Endometrium (tissue), 2 donors: ENCODE measurements at regions not wholly inside any gene's neighbourhood (a gene's known extent, or its start where the extent isn't known, plus 50 kb on each side); places are given as distances from the start of the nearest gene placed in this dataset.
"Not testable (repeated sequence)": the region's sequence is repeated elsewhere in the genome, so short reads cannot be mapped to it uniquely, and the experiment has no call there.

Source experiments
- FAIRE-seq: peaks from 2 replicates; lab custom pipeline; 2012; peaks lifted over from hg19 to GRCh38; lab: Jason Lieb, UNC
- donor health status: control.
- donor health status: control.

DNA sequence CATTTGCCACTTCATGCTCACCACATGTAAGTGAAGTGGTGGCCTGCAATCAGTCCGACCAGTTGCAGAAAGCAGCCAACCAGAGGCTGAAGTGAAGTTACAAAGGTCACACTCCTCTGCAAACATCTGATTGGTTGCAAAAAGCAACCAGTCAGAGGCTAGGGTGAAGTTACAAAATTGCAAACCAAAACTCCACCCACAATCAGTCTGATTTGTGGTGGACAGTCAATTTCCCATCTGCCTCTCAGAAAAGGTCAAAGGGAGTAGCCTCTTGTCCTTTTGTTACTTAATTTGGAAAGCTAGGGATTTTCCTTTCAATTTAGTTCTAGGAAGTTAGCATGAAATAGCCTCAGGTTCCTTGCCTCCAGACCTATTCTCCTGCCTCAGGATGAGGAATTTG lies 185.0 kb downstream of the UXS1 start:
- no peak for FAIRE-seq

DNA sequence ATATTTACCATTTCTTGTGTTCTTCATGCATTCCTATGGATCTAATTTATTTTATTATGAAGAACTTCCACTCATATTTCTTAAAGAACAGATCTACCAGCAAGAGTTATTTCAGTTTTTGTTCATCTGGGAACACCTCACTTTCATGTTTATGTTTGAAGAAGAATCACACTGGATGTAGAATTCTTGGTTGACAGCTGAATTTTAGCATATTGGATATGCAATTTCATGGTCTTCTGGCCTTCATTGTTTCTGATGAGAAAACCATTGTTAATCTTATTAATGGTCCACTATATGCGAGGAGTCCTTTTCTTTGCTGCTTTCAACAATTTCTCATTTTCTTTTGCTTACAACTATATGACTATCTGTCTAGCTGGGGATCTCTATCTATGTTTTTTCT lies 189.2 kb downstream of the UXS1 start:
- no peak for FAIRE-seq

GRCh38 chr2:105999211-105999989 lies 194.7 kb downstream of the UXS1 start:
- no peak for FAIRE-seq

GRCh38 chr2:105997711-105998110 lies 196.4 kb downstream of the UXS1 start:
- FAIRE-seq, result no peak

DNA sequence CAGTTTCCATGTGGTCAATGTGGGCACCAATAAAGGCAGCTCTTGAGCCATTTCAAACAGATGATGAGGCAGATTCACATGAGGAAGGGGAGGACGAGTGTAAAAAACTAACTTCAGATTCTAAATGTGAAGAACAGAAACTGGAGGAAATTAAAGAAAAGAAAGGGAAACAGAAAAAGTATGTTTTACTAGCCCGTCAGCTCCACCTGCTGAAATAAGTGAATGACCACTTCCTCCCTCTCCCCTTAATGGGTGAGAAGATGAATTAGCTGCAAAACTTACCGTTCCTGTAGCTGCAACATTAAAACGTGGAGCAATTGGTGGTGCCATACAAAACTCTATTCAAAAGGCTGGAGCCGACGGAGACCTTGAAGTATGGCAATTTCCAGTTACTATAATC lies 203.5 kb downstream of the UXS1 start:
- no peak for FAIRE-seq

DNA sequence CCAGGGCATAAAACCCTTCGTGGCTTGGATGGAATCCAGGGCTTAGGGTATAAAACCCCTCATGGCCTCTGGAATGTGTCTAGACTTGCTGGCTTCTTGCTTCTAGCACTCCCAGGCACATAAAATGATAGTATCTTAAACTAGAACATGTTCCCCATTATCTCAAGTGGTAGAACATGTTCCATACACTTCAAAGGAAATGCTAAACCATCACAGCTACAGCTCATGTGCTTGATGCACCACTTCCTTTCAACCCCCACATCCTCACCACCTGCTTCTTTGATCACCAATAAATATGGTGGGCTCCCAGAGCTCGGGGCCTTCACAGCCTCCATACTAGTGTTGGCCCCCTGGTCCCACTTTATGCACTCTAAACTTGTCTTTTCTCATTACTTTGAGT lies 204.3 kb downstream of the UXS1 start:
- not testable (repeated sequence) for FAIRE-seq

DNA sequence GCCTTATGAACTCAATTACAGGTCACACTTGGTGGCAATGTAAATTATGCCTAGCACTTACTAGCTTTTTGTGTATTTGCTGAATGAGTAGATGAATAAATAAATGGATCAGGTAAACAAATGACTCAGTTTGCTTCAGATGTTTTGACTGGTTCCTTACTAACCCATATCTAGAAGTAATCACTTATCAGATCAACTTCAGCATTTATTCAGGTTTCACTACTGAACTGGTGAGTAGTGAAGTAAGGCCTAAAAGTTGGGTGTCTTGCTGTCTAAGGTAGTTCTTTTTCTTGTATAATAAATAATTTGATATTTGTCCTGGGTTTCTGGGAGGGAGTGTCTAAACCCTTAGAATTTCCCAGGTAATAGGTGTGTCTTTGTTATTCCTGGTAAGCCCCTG lies 205.0 kb downstream of the UXS1 start:
- FAIRE-seq, result no peak

- no peak for FAIRE-seq
Measured at GRCh38 chr2:105977807-105978206, 216.3 kb downstream of the UXS1 start.

DNA sequence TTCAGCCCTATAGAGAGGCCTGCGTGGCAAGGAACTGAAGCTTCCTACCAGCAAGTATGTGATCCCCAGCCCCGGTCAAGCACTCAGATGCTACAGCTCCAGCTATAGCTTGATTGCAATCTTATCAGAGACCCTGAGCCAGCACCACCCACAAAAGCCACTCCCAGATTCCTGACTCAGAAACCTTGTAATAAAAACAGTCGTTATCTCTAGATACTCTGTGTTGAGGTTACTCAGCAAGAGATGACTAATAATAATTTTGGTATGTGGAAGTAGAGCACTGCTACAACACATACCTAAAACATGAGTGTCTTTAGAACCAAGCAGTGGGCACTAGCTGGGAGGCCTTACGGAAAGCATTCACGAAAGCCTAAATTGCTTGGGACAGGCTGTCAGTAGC lies 216.9 kb downstream of the UXS1 start:
- no peak for FAIRE-seq

DNA sequence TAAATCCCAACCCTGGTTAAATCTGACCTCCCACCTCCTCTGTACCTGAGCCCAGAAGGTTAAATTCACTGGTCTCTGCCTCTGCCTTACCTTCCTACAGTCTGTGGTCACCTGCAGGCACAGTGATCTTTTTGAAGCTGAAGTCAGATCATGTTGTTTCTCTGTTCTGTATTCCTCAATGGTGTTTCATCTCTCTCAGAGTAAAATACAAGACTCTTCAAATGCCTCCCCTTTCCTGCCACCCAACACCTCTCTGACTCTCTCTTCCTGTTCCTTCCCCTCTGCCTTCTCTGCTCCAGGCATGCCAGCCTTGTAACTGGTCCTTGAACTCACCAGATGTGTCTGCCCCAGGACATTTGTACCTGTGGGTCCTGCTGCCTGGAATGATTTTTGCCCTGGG lies 219.3 kb downstream of the UXS1 start:
- no peak for FAIRE-seq

DNA sequence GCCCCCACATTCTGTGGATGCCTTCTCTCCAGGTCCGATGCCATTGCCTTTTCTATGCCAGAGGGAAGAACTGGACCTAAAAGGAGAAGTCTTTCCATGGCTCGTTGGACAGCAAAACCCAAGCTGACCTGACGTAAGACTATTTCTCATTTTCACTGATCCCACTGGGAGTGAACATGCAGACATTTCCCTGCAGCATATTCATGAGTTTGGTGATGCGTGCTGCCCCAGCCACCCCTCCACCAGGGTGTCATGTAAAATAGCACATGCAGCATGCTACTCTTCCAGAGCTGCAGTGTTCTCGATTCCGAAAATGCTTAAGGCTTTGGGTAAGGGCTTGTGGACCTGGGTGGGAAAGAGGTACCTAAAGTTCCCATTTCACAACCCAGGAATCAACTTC lies 221.2 kb downstream of the UXS1 start:
- FAIRE-seq, result no peak

- FAIRE-seq, result no peak
Measured at GRCh38 chr2:105972246-105972645, 221.9 kb downstream of the UXS1 start.

DNA sequence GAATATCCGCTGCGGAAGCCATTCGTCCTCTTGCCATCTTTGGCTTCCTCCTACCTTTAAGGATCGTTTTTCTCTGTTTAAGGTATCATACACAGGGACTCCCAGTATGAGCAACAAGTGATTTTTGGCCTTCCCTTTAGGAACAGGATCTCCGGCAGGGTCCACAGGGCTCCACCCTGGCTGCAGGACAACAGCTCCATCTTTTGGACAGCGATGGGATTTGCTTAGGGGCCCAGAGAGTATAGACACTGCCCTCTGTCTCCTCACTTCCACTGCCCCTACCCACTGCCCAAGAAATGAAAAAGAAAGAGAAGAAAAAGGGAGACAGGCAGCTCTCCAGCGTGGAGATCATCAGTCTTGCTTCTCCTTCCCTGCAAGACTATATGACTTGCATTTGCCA lies 224.5 kb downstream of the UXS1 start:
- no peak for FAIRE-seq

DNA sequence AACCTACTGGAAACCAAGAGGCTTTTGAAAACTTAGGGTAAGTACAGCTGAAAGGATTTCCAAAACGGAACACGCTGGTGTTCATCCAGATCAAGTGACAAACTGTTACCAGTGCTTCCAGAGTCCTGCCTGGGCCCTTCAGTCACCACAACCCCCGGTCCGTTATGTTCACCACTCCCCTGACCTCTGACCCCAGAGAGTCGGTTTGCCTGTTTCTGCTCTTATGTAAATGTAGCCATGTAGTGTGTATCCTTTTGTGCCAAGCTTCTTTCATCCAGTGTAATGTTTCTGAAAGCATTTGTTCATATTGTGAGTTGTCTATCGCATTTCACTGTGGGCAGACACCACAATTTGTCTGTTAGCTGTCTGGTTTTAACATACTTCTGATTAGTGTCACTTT lies 217.5 kb downstream of the NCK2 start:
- no peak for FAIRE-seq

DNA sequence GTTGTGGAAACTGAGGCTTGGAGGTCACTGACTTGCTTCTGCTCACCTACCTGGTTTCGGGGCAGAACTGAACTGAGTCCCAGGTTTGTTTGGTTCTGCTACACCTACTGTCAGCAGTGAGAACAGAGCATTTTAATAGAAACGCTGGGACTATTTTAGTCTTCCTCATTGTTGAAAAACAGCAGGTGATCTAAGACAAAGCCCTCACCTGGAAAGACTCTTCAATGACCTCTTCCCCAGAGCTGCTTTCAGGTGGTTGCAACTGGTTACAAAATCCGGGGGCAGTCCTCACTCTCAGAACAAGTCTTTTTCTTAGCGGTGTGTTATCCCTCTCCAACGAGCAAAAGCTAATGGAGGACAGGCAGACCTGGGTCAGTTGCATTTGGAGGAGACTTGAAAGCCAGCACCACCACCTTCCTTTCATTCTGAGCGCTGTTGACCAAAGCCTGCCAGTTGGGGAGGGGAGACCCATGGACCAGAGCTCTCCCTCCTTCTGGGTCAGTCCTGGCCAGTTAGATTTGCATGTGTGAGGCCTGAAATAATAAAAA lies 217.0 kb downstream of the NCK2 start:
- FAIRE-seq, result no peak

DNA sequence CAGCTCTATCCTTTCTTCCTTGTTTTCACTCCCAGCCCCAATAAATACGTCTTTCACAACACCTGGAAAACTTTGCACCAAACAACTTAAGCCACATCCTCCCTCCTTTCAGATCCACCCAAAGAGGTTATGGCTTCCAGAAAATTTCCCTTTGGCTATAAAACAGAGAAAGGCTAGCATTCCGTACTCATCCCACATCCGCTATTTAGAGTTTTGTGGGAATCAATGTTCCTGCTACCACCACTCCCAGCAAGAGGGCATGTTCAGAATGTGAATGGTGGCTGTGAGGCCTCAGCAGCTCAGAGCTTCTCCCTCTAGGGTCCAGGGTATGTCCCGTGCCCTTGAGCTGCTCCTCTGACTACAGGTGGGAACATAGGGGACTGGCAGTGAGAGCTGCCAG lies 214.6 kb downstream of the NCK2 start:
- no peak for FAIRE-seq

DNA sequence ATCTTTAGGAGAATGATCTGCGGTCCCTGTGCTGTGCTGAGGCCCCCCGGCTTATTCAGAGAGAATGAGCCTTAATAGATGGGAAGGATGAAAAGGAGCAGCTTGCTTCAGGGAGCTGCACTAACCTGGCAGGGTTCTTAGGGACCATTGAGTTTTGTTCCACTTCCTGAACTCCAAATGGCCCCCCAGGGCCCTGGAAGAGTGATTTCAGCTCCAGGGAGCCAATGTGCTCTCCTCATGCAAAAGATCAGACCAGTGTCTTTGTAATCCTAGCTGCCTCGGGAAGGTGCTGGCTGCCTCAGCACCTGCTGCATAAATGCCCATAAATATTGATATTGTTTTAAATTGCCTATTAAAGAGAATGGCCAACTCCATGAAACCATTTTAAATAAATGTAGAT lies 210.2 kb downstream of the NCK2 start:
- FAIRE-seq, result no peak

DNA sequence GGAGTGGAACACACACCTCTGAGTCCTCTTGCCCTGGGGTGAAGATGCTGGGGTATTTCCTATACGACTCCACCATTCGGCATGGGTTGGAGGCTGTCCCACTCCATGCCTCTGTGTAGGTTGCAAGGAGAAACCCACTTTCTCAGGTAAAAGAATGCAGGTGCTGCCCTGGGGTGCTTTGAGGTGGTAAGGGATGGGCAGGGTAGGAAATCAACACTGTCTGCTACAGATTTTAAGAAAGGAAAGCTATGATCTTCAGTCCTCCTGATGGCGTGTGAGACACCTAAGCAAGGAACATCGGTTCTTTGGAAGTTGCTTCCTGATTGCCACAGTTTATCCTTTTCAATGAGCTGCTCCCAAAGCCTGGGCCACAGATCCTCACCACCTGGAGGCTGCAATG lies 209.2 kb downstream of the NCK2 start:
- FAIRE-seq, result no peak

DNA sequence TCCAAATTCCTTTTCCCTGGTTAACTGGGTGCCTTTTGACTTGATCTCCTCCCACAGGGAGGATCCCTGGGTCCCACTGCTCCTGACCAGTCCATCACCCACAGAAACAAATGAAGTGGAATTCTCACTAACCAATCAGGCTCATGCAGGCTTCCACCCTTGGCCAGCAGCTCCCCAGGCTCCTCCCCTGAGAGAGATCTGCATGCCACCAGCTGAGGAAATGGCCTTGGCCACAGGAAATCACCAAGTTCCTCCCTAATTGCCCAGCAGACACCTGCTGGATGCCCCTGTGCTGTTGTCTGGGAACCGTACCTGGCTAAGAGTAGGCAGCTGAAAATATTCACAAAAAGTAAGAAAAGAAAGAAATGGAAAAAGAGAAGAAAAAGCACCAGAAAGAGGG lies 207.4 kb downstream of the NCK2 start:
- FAIRE-seq, result no peak

- FAIRE-seq, result no peak
Measured at GRCh38 chr2:105951384-105951694, 206.6 kb downstream of the NCK2 start.

DNA sequence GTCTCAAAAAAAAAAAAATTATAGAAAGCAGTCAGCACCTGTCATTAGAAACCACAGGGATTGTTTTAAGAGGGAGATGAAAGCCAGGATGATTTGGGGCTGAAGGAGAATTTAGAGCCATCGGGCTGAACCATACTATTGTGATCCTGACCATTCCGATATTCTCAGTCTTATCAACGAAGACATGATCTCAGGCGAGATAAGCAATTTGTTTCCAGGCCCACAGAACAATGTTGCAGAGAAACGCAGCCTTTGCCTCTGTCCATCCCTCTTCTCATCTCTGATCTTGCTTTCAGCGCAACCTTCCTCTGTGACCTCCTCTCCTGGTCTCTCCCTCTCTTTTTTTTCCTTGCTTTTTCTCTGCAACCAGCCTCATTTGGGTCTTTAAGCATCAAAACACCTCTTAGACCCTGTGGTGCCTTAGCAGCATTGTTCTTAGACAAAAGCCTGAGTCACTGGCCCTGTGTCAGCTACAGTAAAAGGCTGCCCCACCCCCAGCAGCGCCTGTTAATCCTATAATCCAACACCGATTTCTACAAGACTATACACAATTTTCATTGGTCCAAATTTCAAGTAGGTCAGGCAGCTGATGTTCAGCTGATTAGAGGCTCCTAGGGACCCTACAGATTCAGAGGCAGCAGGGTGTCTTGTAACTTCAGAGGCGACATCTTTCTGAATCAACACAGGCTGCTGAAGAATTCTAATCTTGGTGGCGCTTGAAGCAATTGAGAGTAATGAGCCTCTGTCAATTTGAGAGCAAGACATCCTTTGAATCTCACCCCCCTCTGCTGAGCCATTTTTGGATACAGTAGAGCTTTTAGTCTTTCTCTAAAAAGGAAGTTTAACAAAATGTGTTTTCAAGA lies 206.0 kb downstream of the NCK2 start:
- FAIRE-seq, result no peak

DNA sequence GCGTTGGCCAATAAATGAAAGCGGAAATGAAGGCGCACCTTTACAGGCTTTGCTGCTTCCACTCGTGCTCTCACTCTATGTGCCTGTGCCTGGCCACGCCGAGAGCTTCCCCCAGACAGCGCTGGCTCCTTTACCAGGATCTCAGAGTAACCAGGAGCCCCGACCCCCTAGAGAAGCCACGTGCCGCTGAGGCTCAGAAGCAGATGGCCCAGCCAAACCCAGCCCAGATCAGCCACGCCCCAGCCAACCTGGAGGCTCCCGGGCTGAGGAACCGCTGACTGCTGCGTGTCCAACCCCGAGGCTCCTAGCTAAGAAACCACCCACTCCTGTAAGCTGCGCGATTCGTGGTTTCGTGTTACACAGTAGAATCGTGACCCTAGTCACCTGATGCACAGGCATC lies 199.3 kb downstream of the NCK2 start:
- no peak for FAIRE-seq
